C4-2B (cell line): ENCODE measurements at regions not wholly inside any gene's neighbourhood (a gene's known extent, or its start where the extent isn't known, plus 50 kb on each side); places are given as distances from the start of the nearest gene placed in this dataset.

ENCODE experiments used
- ZFX ChIP-seq: fragments of 450-650 bp; IDR thresholded peaks from 2 replicates; pipeline ENCODE4 v1.6.1; 2017
- TF ChIP-seq, protein P1 (sequence below): fragments of 450-650 bp; conservative IDR thresholded peaks from 2 replicates; pipeline ENCODE4 v1.5.1; 2017; ENCODE audit warnings: mild to moderate bottlenecking

DNA sequence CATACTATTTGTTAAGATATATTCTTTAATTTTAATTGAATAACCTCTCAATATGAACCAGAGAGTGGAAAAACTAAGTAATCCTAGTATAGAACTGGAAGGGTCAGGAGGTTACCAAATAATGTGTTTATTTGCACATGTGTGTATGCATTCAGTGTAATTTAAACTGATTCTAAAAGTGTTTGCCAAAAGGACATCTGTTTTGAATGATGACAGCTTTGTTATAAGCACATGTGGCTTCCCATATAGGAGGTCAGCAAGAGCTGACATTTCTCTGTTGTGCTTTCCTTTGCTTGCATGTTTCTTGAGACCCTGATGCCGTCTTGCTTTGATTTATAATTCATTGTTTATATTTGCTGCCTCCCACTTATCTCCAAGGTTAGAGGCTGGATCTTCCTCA lies 383.4 kb downstream of the BRINP1 start:
- TF ChIP-seq, protein P1, sequence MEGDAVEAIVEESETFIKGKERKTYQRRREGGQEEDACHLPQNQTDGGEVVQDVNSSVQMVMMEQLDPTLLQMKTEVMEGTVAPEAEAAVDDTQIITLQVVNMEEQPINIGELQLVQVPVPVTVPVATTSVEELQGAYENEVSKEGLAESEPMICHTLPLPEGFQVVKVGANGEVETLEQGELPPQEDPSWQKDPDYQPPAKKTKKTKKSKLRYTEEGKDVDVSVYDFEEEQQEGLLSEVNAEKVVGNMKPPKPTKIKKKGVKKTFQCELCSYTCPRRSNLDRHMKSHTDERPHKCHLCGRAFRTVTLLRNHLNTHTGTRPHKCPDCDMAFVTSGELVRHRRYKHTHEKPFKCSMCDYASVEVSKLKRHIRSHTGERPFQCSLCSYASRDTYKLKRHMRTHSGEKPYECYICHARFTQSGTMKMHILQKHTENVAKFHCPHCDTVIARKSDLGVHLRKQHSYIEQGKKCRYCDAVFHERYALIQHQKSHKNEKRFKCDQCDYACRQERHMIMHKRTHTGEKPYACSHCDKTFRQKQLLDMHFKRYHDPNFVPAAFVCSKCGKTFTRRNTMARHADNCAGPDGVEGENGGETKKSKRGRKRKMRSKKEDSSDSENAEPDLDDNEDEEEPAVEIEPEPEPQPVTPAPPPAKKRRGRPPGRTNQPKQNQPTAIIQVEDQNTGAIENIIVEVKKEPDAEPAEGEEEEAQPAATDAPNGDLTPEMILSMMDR: no peak
- no peak for TF ChIP-seq ZFX
